ENCODE measurements at regions not wholly inside any gene's neighbourhood (a gene's known extent, or its start where the extent isn't known, plus 50 kb on each side); places are given as distances from the start of the nearest gene placed in this dataset.

- DNase-seq (ENCODE audit: low read depth), result no peak
Measured at GRCh38 chrX:11952176-11952720, 186.0 kb upstream of the FRMPD4 start.

- DNase-seq (ENCODE audit: low read depth), result peak; percentile 83
Measured at GRCh38 chrX:11953615-11954014, 184.7 kb upstream of the FRMPD4 start.

GRCh38 chrX:11954176-11954575 lies 184.1 kb upstream of the FRMPD4 start:
- DNase-seq (ENCODE audit: low read depth), result no peak

- no peak for DNase-seq (ENCODE audit: low read depth)
Measured at GRCh38 chrX:11960031-11960430, 178.2 kb upstream of the FRMPD4 start.

- DNase-seq (ENCODE audit: low read depth), result no peak
Measured at GRCh38 chrX:11965436-11965835, 172.8 kb upstream of the FRMPD4 start.

- no peak for DNase-seq (ENCODE audit: low read depth)
Measured at GRCh38 chrX:11967986-11968869, 170.0 kb upstream of the FRMPD4 start.

- DNase-seq (ENCODE audit: low read depth), result no peak
Measured at GRCh38 chrX:11968991-11969390, 169.3 kb upstream of the FRMPD4 start.

- no peak for DNase-seq (ENCODE audit: low read depth)
Measured at GRCh38 chrX:11970578-11971359, 167.5 kb upstream of the FRMPD4 start.

- no peak for DNase-seq (ENCODE audit: low read depth)
Measured at GRCh38 chrX:11976663-11977062, 161.6 kb upstream of the FRMPD4 start.

- no peak for DNase-seq (ENCODE audit: low read depth)
Measured at GRCh38 chrX:11992271-11992670, 146.0 kb upstream of the FRMPD4 start.

- no peak for DNase-seq (ENCODE audit: low read depth)
Measured at GRCh38 chrX:11995146-11995545, 143.1 kb upstream of the FRMPD4 start.

GRCh38 chrX:11996810-11997209 lies 141.5 kb upstream of the FRMPD4 start:
- no peak for DNase-seq (ENCODE audit: low read depth)

GRCh38 chrX:11998944-11999343 lies 139.3 kb upstream of the FRMPD4 start:
- DNase-seq (ENCODE audit: low read depth), result no peak

- no peak for DNase-seq (ENCODE audit: low read depth)
Measured at GRCh38 chrX:12002876-12003275, 135.4 kb upstream of the FRMPD4 start.

GRCh38 chrX:12007881-12008280 lies 130.4 kb upstream of the FRMPD4 start:
- DNase-seq (ENCODE audit: low read depth), result peak; percentile 51

GRCh38 chrX:12010436-12010835 lies 127.8 kb upstream of the FRMPD4 start:
- no peak for DNase-seq (ENCODE audit: low read depth)

GRCh38 chrX:12011075-12011474 lies 127.2 kb upstream of the FRMPD4 start:
- DNase-seq (ENCODE audit: low read depth), result peak; percentile 44

- DNase-seq (ENCODE audit: low read depth), result peak; percentile 26
Measured at GRCh38 chrX:12013211-12013618, 125.1 kb upstream of the FRMPD4 start.

GRCh38 chrX:12021698-12022097 lies 116.6 kb upstream of the FRMPD4 start:
- DNase-seq (ENCODE audit: low read depth), result no peak

- DNase-seq (ENCODE audit: low read depth), result no peak
Measured at GRCh38 chrX:12026481-12026880, 111.8 kb upstream of the FRMPD4 start.

GRCh38 chrX:12032082-12032481 lies 106.2 kb upstream of the FRMPD4 start:
- no peak for DNase-seq (ENCODE audit: low read depth)

GRCh38 chrX:12034741-12035140 lies 103.5 kb upstream of the FRMPD4 start:
- DNase-seq (ENCODE audit: low read depth), result no peak

- DNase-seq (ENCODE audit: low read depth), result no peak
Measured at GRCh38 chrX:12042615-12043014, 95.7 kb upstream of the FRMPD4 start.
